GM23248 (cell line): ENCODE measurements at regions not wholly inside any gene's neighbourhood (a gene's known extent, or its start where the extent isn't known, plus 50 kb on each side); places are given as distances from the start of the nearest gene placed in this dataset.
"Not testable (repeated sequence)": the region's sequence is repeated elsewhere in the genome, so short reads cannot be mapped to it uniquely, and the experiment has no call there.

Experiments
- EZH2 ChIP-seq: fragments of 200-600 bp; sonication (generic); IDR thresholded peaks from 2 replicates; pipeline ENCODE4 v1.6.1; 2018; ENCODE audit warnings: antibody characterized with exemption, mild to moderate bottlenecking; ENCODE audit not compliant: insufficient read depth, poor library complexity, severe bottlenecking
- EZH2phosphoT487 ChIP-seq: fragments of 200-600 bp; sonication (generic); IDR thresholded peaks from 2 replicates; pipeline ENCODE4 v1.6.1; 2018; ENCODE audit warnings: antibody characterized with exemption, moderate library complexity, mild to moderate bottlenecking, low read depth; ENCODE audit not compliant: insufficient read depth

- TF ChIP-seq EZH2phosphoT487, EZH2: not testable (repeated sequence)
Observed at GRCh38 chr9:63385479-63385878, 1899.5 kb downstream of the FOXD4L5 start.
